NB4 (cell line): ENCODE measurements at regions not wholly inside any gene's neighbourhood (a gene's known extent, or its start where the extent isn't known, plus 50 kb on each side); places are given as distances from the start of the nearest gene placed in this dataset.

Source experiments
- MYC ChIP-seq: IDR thresholded peaks from 2 replicates; pipeline ENCODE4 v1.6.1; 2011; ENCODE audit warnings: low read depth, low read length
- POLR2A ChIP-seq: IDR thresholded peaks from 2 replicates; pipeline ENCODE4 v1.6.1; 2011; ENCODE audit warnings: mild to moderate bottlenecking; ENCODE audit not compliant: insufficient read length; ENCODE audit errors: extremely low read depth
- TF ChIP-seq, protein P1 (sequence below): IDR thresholded peaks from one replicate; pipeline ENCODE4 v1.5.1; 2012; ENCODE audit warnings: low read depth, low read length

DNA sequence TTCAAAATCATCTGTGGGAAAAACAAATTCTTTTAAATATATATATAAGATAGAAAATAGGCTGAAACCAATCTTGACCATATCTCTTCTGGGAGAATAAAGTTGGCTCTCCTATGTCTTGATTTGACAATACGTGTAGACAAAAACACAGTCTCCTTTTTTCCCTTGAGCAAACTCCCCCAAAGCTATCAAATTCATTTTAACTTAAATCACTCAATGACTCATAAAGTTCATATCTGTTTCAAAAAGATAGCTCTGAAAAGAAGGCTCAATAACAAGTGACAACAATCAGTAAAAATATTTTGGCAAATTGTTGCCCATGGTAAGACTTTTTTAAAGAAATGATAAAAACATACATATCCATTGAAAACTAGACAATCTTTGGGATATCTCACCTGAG is 236.0 kb upstream of the TENT5A start:
- TF ChIP-seq, protein P1, sequence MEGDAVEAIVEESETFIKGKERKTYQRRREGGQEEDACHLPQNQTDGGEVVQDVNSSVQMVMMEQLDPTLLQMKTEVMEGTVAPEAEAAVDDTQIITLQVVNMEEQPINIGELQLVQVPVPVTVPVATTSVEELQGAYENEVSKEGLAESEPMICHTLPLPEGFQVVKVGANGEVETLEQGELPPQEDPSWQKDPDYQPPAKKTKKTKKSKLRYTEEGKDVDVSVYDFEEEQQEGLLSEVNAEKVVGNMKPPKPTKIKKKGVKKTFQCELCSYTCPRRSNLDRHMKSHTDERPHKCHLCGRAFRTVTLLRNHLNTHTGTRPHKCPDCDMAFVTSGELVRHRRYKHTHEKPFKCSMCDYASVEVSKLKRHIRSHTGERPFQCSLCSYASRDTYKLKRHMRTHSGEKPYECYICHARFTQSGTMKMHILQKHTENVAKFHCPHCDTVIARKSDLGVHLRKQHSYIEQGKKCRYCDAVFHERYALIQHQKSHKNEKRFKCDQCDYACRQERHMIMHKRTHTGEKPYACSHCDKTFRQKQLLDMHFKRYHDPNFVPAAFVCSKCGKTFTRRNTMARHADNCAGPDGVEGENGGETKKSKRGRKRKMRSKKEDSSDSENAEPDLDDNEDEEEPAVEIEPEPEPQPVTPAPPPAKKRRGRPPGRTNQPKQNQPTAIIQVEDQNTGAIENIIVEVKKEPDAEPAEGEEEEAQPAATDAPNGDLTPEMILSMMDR: no peak
- TF ChIP-seq POLR2A (no peak), MYC (no peak)
